Lower leg skin (tissue), 4 donors: ENCODE measurements at regions not wholly inside any gene's neighbourhood (a gene's known extent, or its start where the extent isn't known, plus 50 kb on each side); places are given as distances from the start of the nearest gene placed in this dataset.
A peak's percentile ranks its signal among the peaks of the same experiment; 100 is the strongest.
"Not testable (repeated sequence)": the region's sequence is repeated elsewhere in the genome, so short reads cannot be mapped to it uniquely, and the experiment has no call there.

ENCODE experiments used
- DNase-seq, 2 donors: peaks; one replicate each; pipeline ENCODE4 v3.0.0-alpha.2; 2019; ENCODE audit warnings: low spot score in 2 of 2
- H3K4me3 ChIP-seq: fragments of 200-600 bp; sonication (generic); 2 replicates; pipeline ENCODE4 v1.5.1; 2017; ENCODE audit warnings: mild to moderate bottlenecking, low read depth; ENCODE audit not compliant: poor library complexity, severe bottlenecking
- POLR2A ChIP-seq, 2 donors: fragments of 450-650 bp; IDR thresholded peaks; one replicate each; pipeline ENCODE4 v1.6.1; 2016 to 2017; ENCODE audit warnings: antibody characterized with exemption in 2 of 2, mild to moderate bottlenecking in 1 of 2, moderate library complexity in 1 of 2
- WGBS, 2 donors: methylation state at CpG; one replicate each; pipeline ENCODE4 v1.1.5; 2018; 5-methylcytosine and 5-hydroxymethylcytosine counted together
- intact Hi-C: fragments of 100-400 bp; cut with DNase I; formaldehyde crosslinking; loops from one replicate; pipeline ENCODE4 v1.15.0; 2023; ENCODE audit warnings: low total_unique reads
- TF ChIP-seq, protein P1 (sequence below), 3 donors: fragments of 450-650 bp; IDR thresholded peaks; one replicate each; pipeline ENCODE4 v1.5.1; 2016; ENCODE audit warnings: antibody characterized with exemption in 3 of 3, mild to moderate bottlenecking in 3 of 3, moderate library complexity in 2 of 3

DNA sequence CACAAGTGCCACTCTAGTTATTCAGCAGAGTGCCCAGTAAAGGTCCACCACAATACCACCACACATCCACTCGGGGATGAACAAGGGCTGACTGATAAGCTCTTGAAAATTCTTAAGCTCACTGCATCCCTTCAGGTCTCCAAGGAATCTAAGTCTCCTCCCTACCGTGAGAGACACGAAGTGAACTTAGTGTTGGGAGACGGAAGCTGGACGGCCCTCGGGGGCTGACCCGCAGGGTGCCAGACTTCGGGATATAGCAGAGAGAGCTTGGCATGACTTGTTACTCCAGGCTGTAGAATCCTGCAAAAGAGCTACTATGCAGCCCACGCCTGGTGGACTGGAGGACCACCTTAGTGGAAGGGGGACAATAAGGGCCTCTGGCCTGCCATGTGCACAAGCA is 75.1 kb downstream of the LYZL1 start:
- H3K4me3 ChIP-seq, intact Hi-C loops, DNase-seq: not testable (repeated sequence)
- WGBS, 2 donors, result 86 to 89% methylated on average over 9 of the region's 9 CpGs

DNA sequence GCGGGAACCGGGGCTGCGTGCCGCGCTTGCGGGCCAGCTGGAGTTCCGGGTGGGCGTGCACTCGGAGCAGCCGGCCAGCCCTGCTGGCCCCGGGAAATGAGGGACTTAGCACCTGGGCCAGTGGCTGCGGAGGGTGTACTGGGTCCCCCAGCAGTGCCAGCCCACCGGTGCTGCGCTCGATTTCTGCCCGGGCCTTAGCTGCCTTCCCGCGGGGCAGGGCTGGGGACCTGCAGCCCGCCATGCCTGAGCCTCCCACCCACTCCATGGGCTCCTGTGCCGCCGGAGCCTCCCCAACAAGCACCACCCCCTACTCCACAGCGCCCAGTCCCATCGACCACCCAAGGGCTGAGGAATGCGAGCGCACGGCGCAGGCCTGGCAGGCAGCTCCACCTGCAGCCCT is 77.3 kb downstream of the LYZL1 start:
- H3K4me3 ChIP-seq, intact Hi-C loops, DNase-seq: not testable (repeated sequence)
- WGBS, 2 donors, result 97% methylated on average over 17 of the region's 27 CpGs; no CpG with 5 or more reads in 1 of the 2 donors

DNA sequence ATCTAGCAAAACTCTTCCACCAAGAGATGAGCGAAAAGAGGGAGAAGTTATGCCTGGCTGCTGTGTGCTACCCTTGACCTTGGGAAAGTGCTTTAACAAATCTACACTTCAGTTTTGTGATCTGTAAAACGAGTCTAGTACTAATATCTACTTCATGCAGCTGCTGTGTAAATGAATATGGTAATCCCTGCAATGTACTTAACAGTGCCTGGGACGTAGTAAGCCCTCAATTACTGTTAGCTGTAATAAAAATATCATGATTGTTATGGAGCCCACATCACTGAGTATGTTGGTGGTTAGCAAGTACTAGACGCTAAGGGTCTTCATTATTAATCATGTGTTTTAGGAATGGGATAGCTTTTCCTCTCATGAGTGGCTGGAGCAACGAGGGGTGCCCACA is 80.5 kb downstream of the LYZL1 start:
- 78 to 80% methylated on average over 5 of the region's 5 CpGs for WGBS, 2 donors
- peak in 1 of 2 donors; percentile 3 for DNase-seq
- H3K4me3 ChIP-seq, result no peak overlapping the region
- TF ChIP-seq, protein P1, sequence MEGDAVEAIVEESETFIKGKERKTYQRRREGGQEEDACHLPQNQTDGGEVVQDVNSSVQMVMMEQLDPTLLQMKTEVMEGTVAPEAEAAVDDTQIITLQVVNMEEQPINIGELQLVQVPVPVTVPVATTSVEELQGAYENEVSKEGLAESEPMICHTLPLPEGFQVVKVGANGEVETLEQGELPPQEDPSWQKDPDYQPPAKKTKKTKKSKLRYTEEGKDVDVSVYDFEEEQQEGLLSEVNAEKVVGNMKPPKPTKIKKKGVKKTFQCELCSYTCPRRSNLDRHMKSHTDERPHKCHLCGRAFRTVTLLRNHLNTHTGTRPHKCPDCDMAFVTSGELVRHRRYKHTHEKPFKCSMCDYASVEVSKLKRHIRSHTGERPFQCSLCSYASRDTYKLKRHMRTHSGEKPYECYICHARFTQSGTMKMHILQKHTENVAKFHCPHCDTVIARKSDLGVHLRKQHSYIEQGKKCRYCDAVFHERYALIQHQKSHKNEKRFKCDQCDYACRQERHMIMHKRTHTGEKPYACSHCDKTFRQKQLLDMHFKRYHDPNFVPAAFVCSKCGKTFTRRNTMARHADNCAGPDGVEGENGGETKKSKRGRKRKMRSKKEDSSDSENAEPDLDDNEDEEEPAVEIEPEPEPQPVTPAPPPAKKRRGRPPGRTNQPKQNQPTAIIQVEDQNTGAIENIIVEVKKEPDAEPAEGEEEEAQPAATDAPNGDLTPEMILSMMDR (IDR thresholded peaks at IDR 0.05), result no peak
- no peak for TF ChIP-seq POLR2A (IDR thresholded peaks at IDR 0.05)
- intact Hi-C loops, result no loop called here

DNA sequence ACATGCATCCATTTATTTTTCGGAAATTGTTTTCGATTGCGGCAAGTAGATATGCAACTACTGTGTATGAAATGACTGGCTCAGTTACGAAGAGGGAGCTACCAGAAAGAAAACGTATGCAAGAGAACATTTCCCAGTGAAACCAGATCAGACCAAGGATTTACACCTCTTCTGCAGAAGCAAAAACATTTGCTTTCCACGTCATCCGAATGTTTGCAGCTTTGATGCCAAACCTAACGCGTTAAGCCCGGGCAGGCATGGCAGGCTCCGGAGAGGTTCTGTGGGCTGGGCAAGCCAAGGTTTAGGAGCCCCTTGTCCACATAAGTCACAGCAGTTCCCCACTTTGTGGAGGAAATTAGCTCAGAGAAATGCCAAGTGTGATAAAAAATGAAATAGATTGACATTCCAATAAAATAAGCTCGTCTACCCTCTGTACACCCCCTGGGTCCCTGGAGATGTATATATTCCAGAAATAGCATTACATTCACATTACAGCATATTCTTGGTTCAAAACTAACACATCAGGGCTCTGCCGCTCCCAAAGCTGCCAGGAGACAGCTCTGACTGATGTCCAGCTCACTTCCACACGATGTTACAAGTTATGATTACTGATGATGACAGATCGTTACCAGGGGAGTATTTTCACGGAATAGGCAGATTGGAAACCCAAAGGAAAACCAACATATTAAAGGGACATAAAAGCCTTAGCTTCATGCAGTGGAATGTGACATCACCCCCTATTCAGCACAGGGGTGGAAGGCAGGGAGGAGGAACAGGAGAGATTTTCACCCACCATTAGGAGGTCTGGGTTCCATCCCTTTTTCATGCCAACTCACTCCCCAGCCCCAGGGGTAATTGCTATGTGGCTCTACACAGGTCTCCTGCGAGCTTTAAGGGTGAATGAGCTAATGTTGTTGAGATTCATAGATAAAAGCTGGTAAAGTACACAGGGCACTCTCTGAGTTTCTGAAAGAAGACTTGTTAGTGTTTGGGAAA is 81.5 kb downstream of the LYZL1 start:
- H3K4me3 ChIP-seq, result no peak overlapping the region
- WGBS, 2 donors, result 44% methylated on average over 17 of the region's 17 CpGs
- TF ChIP-seq, protein P1 (IDR thresholded peaks at IDR 0.05), result no peak
- no peak for TF ChIP-seq POLR2A (IDR thresholded peaks at IDR 0.05)
- DNase-seq, result peak in 1 of 2 donors; percentile 18
- intact Hi-C loops, result no loop called here

DNA sequence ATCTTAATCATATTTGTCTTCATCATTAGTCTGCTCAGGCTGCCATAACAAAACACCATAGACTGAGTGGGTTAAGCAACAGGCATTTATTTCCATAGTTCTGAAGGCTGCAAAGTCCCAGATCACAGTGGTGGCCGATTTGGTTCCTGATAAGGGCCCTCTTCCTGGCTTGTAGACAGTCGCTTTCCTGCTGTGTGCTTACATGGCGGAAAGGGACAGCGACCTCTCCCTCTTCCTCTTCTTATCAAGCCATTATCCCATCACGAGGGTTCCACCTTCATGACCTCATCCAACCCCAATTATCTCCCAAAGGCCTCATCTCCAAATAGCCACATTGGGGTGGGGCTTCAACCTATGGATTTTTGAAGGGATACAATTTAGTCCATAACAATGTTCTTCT is 84.0 kb downstream of the LYZL1 start:
- no peak for DNase-seq
- no peak overlapping the region for H3K4me3 ChIP-seq
- intact Hi-C loops, result no loop called here
- WGBS, 2 donors, result 86 to 88% methylated on average over 5 of the region's 5 CpGs
- TF ChIP-seq, protein P1 (IDR thresholded peaks at IDR 0.05), result no peak
- no peak for TF ChIP-seq POLR2A (IDR thresholded peaks at IDR 0.05)

DNA sequence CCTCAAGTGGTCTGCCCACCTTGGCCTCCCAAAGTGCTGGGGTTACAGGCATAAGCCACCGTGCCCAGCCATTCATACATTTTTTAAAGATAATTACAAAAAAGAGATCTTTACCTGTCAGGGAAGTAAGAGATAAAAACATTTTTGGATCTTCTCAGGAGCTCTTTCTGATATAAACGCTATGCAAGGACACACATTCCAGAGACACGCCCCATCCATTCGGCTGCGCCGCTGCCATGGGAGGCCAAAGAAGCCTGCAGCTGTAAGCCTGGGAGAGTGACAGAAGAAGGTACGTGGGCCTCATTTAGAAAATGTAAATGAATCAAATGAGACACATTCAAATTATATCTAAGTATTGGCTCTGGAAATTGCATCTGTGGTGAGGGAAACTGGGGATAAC is 85.3 kb downstream of the LYZL1 start:
- intact Hi-C loops, result no loop called here

More for the DNA sequence above, 85.3 kb downstream of the LYZL1 start:
- no peak overlapping the region for H3K4me3 ChIP-seq
- DNase-seq, result peak in 1 of 2 donors; percentile 71
- TF ChIP-seq, protein P1 (IDR thresholded peaks at IDR 0.05), result no peak
- TF ChIP-seq POLR2A (IDR thresholded peaks at IDR 0.05), result no peak
- 65 to 68% methylated on average over 7 of the region's 7 CpGs for WGBS, 2 donors
